GM06990 (cell line): ENCODE measurements at regions not wholly inside any gene's neighbourhood (a gene's known extent, or its start where the extent isn't known, plus 50 kb on each side); places are given as distances from the start of the nearest gene placed in this dataset.
A peak's percentile ranks its signal among the peaks of the same experiment; 100 is the strongest.
"Not testable (repeated sequence)": the region's sequence is repeated elsewhere in the genome, so short reads cannot be mapped to it uniquely, and the experiment has no call there.

Experiments used
- DNase-seq: peaks from one replicate; pipeline ENCODE4 v3.0.0-alpha.2; 2011; ENCODE audit not compliant: insufficient read length; ENCODE audit errors: extremely low read depth
- H3K27me3 ChIP-seq: replicated peaks from 2 replicates; pipeline ENCODE4 v1.6.0; 2011; ENCODE audit warnings: low read length; ENCODE audit not compliant: control insufficient read depth, insufficient read depth
- H3K36me3 ChIP-seq: 2 replicates; pipeline ENCODE4 v1.5.1; 2011; ENCODE audit warnings: low read length; ENCODE audit not compliant: control insufficient read depth, insufficient read depth
- H3K4me3 ChIP-seq: replicated peaks from 2 replicates; pipeline ENCODE4 v1.5.1; 2011; ENCODE audit warnings: low read depth, mild to moderate bottlenecking, control low read depth, low read length
- TF ChIP-seq, protein P1 (sequence below): IDR thresholded peaks from 2 replicates; pipeline ENCODE4 v1.5.1; 2011; ENCODE audit warnings: low read length, control low read depth, mild to moderate bottlenecking, inconsistent platforms; ENCODE audit not compliant: insufficient read depth, poor library complexity, severe bottlenecking

DNA sequence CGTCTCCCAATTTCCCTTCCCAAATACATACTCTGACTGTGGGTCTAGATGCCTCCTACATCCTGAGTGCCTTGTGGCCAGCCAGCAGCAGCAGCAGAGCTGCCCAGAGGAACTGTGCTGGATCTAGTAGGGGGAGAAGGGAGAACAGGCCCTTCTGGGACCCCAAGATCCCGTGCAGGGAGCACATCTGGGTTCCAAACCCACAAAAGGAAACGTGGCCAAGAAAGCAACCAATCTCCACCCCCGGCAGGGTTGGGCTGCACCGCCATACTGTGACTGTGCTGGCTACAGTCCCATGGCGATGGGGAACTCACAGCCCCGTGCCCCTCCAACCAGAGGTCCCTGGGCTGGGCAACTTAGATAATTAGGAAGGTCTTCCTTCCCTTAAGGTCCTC is 86.3 kb downstream of the PPCDC start:
- TF ChIP-seq, protein P1, sequence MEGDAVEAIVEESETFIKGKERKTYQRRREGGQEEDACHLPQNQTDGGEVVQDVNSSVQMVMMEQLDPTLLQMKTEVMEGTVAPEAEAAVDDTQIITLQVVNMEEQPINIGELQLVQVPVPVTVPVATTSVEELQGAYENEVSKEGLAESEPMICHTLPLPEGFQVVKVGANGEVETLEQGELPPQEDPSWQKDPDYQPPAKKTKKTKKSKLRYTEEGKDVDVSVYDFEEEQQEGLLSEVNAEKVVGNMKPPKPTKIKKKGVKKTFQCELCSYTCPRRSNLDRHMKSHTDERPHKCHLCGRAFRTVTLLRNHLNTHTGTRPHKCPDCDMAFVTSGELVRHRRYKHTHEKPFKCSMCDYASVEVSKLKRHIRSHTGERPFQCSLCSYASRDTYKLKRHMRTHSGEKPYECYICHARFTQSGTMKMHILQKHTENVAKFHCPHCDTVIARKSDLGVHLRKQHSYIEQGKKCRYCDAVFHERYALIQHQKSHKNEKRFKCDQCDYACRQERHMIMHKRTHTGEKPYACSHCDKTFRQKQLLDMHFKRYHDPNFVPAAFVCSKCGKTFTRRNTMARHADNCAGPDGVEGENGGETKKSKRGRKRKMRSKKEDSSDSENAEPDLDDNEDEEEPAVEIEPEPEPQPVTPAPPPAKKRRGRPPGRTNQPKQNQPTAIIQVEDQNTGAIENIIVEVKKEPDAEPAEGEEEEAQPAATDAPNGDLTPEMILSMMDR = no peak
- H3K27me3 ChIP-seq = no peaks in the 10 kb centered on the region
- no peak for DNase-seq
- no peaks in the 10 kb centered on the region for H3K36me3 ChIP-seq
- H3K4me3 ChIP-seq = no peak overlapping the region

DNA sequence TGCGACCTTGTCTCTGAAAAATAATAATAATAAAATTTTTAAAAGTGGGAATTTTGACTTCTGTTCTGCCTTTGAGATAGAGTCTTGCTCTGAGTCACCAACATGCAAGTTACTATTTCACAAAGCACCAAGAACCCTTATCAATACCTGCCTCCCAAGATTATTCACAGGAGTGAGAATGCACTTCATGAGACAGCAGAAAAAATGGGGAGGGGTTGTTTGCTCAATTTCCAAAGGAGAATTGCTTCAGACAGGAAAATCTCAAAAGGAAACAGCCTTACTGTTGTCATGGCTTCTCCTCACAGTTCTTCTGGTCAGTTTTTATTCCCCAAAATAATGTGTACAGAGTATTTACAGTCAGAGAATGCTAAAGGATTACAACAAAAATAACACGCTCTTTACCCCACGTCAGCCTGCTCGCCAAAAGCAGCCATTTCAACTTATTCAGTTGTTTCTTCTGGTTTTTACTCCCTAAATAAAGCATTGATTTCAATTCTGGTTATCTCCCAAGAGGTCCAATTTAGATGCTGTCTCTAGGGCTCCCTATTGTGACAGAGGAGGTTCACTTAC is 89.0 kb downstream of the PPCDC start:
- no peak for DNase-seq
- H3K36me3 ChIP-seq = no peaks in the 10 kb centered on the region
- no peaks in the 10 kb centered on the region for H3K27me3 ChIP-seq
- H3K4me3 ChIP-seq = no peak overlapping the region; the same call in 1 of the 2 replicates
- TF ChIP-seq, protein P1 = no peak

DNA sequence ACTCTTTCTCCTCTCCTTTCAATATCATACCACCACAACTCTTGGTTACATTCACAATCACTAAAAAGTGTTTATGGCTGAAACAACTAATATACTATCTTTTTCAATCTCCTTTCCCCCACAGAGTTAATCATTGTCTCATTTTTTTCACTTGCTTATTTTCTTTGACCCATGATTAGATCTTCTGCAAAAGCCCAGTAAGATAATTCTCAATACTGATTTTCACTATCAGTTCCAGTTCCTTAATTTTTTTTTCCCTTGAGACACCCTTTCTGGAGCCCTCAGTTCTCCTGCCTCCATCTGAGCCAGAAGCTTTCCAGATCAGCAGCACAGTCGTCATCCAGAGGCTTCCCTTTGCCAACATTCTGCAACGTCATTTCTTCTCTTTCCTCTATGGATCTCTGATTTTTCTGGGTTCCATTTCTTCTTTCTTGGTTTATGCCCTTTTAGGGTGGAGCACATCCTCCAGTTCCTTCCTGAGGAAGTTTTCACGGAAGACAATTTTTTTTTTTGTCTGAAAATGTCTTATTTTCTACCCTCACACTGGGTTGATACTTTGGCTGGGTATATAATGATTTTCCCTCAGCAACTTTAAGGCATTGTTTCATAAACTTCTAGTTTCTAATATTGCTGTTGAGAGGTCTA is 88.7 kb upstream of the C15orf39 start:
- no peak overlapping the region for H3K4me3 ChIP-seq
- H3K36me3 ChIP-seq = no peaks in the 10 kb centered on the region
- H3K27me3 ChIP-seq = no peaks in the 10 kb centered on the region
- TF ChIP-seq, protein P1 = no peak
- DNase-seq = peak; percentile 72

DNA sequence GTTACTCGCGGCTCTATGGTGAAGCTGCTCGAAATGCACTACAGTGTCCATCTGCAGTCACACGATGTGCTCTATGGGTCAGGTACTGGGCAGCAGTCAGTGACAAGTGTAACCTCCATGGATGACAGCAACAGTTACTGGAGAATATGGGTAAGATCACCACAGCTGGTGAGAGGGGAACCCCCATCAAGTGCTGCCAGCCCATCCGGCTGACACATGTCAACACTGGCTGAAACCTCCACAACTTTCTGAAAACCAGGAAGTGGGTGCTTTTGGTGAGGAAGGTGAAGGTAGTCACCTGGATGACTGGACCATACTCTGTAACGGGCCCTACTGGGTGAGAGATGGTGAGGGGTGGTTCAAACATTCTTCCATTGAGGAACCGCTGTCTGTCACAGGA is 87.4 kb upstream of the C15orf39 start:
- Histone ChIP-seq H3K27me3 (no peaks in the 10 kb centered on the region), H3K4me3 (no peak overlapping the region), H3K36me3 (no peaks in the 10 kb centered on the region)
- no peak for DNase-seq
- TF ChIP-seq, protein P1 = no peak

DNA sequence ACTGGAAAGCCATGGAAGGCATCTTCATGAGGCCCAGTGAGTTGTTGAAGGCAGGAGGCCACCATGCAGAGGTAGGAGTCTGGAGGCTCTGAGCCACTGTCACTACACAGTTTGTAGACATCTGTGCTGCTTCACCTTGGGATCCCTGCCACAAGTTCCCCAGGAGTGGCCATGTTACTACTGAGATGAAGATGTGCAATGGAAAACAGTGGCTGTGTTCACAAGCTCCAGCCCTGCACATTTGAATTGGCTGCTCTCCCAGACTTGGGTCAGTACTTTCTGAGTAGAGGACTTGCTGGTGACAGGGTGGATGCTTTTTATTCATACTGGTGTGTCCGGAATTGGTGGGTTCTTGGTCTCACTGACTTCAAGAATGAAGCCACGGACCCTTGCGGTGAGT is 86.9 kb upstream of the C15orf39 start:
- H3K4me3 ChIP-seq = no peak overlapping the region
- H3K27me3 ChIP-seq = no peaks in the 10 kb centered on the region
- H3K36me3 ChIP-seq = no peaks in the 10 kb centered on the region
- DNase-seq = no peak
- TF ChIP-seq, protein P1 = no peak

DNA sequence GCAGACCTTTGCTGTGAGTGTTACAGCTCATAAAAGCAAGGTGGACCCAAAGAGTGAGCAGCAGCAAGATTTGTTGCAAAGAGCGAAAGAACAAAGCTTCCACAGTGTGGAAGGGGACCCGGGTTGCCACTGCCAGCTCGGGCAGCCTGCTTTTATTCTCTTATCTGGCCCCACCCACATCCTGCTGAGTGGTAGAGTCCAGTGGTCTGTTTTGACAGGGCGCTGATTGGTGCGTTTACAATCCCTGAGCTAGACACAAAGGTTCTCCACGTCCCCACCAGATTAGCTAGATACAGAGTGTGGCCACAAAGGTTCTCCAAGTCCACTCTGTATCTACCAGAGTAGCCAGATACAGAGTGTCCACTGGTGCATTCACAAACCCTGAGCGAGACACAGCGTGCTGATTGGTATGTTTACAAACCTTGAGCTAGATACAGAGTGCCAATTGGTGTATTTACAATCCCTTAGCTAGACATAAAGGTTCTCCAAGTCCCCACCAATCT is 86.2 kb upstream of the C15orf39 start:
- H3K4me3 ChIP-seq, H3K27me3 ChIP-seq, DNase-seq, H3K36me3 ChIP-seq: not testable (repeated sequence)

DNA sequence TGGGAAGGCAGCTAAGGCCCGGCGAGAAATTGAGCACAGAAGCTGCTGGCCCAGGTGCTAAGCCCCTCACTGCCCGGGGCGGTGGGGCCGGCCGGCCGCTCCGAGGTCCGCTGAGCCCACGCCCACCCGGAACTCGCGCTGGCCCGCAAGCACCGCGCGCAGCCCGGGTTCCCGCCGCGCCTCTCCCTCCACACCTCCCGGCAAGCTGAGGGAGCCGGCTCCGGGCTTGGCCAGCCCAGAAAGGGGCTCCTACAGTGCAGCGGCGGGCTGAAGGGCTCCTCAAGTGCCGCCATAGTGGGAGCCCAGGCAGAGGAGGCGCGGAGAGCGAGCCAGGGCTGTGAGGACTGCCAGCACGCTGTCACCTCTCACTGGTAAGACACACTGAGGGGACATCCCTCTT is 85.5 kb upstream of the C15orf39 start:
- DNase-seq, H3K4me3 ChIP-seq, H3K36me3 ChIP-seq, H3K27me3 ChIP-seq: not testable (repeated sequence)
